HG03196 (cell line): ENCODE measurements at regions not wholly inside any gene's neighbourhood (a gene's known extent, or its start where the extent isn't known, plus 50 kb on each side); places are given as distances from the start of the nearest gene placed in this dataset.

Source experiments
- ATAC-seq: cut with Tn5 transposase; IDR thresholded peaks from one replicate; pipeline ENCODE4 v1.9.1; 2021; ENCODE audit not compliant: unreplicated experiment

DNA sequence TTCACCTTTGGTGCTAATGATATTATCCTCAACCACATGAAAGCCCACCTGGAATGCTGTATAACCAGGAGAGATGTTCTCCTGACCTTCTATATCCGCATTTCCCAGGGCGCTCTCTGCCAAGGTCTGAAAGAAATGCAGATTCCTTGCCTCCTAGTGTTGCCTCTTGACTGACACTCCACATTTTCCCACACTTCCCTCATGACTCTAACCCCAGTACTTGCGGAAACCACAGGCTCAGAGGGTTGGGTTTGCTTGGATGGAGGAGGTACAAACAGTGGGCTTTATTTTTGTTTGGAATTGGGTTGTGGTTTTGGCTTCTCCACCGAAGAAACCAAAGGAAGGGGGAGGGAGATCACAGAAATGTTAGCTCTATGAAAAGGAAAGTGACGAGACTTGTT lies 222.9 kb upstream of the CELF2 start:
- no peak for ATAC-seq

DNA sequence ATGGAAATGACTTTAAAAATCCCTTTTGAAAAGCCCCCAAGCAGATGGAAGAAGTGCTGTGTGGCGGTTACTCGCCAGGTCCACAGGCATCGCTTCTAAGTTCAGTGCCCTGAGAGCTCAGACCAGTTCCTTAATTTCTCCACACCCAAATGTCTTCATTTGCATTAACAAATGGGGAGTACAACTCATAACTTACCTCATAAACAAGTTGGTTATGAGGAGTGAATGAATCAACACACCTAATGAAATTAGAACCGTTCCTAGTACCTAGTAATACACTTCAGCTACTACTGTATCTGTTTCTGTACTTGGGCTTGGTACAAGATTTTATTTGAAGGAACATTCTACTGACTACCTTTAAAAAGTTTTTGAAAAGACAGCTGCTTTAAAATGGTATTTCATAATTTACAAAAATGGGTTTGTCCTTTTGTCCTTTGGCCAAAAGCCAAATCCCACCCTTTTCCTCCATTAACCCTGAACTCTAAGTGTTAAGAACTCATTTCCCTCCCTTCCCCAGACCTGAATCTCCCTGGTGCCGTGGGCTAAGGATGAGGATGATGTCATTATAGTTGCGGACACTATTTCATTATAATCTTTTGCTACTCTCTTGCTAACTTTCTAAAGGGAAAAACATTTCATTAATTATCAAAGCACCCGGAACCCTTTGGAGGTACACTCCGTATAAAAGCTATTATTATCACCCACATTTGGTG lies 221.5 kb upstream of the CELF2 start:
- no peak for ATAC-seq

DNA sequence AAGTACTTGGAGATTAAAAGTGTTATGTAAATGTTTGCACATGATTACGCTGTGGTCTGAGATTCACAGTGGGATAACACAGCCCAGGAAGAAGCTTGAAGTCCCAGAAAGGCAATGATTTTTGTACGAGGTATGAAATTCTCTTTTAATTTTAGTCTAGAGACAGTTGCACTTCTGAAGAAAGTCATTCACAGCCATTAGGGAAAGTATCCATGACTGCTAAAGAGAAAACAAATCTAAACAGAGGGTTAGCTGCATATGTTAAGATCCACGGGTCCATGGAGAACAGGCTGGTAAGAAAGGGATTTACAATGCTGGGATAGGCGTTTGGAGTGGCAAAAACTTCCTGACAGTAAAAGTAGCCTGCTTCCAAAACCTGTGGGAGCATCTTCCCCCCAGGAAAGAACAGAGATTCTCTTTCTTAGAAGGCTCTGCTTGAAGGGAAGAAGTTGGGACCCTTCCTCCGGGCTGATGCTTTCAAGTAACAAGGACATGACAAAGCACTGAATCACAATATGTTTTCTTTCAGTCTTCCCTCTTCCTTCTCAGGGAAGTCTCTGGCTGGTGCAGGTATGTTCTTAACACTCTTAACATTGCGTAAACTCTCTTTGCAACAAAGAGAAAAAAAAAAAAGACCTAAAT lies 220.8 kb upstream of the CELF2 start:
- ATAC-seq: no peak

DNA sequence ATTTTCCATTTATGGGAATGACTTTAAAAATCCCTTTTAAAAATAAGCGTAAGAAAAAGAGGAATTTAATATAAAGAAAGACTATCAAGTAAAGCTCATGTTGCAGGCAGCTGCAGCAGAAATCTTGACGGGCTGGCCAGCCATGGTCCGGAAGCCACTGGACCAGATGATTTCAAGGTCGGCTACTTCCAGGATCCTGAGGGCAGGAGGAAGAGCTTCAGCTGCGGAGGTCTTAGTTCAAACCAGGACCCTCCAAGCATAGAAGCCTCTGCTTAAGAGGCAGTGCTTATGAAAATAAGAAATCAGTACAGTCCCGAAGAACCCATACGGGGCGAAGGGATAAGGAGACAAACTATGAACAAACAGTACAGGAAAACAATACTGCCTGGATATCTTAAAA lies 220.2 kb upstream of the CELF2 start:
- ATAC-seq: no peak

DNA sequence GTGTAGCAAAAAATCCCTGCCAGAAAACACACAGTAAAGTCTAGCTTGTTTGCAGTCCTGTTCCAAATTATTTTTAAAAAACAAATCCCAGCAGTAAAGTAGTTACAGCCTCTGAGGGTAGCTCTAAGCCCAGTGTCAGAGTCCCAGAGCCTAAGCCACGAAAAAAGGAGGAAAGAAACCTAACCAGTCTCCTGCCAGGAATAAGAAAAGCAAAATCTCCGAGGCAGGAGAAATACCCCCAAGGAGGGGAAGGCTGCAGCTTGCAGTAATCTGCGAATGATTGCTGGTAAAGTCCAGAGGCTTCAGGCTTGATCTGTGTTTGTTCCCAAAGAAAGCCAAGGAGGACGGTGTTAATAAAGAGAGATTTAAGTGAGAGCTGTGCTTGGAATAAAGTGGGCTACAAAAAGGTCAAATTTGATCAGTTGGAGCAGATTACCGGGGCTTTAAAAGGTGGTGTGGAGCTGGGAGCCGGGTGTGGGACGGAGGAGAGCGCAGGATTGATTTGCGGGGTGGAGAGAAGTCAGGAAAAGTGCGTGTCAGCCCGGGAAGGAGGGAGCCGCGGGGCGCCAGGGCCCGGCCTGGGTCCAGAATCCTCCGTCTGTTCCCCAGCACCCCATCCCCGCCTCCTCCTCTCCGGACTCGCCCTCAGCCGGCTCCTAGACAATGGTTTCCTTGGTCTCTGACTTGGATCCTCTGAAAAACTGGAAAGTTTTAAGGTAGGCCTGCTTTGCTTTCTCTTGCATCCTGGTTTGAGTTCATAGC lies 219.4 kb upstream of the CELF2 start:
- ATAC-seq: no peak

DNA sequence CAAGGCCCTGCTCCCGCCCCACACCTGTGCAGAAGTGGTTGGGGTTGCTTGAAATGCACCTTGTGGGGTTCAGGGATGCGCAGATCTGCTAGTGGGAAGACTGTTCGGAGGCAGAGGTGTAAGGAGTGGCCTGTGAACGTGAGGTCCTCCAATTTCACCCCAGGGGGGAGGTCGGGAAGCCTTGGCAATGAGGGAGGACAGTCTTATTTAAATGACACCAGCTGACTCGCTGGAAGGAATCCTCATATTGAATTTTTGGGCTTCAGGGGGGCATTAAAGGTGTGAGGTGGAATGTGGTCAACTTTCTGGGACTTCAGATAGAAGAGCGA lies 218.8 kb upstream of the CELF2 start:
- ATAC-seq: no peak

DNA sequence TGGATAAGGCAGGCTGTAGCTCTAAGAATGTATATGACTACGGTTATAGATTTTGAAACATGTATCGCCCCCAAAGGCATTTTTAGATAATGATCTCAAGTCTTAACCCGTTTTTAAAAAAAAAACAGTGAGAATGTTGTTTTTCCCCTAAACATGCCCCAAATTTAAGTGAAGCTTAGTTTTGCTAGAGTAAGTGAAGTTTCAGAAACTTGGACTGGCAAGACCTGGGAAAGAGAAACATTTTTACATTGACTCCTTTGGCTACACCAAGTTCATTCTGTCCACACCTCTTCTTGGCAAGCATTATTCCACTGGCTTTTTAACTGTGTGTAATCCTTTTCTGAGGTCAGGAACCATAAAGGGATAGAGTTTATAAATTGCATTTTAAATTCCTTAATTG lies 216.7 kb upstream of the CELF2 start:
- no peak for ATAC-seq

DNA sequence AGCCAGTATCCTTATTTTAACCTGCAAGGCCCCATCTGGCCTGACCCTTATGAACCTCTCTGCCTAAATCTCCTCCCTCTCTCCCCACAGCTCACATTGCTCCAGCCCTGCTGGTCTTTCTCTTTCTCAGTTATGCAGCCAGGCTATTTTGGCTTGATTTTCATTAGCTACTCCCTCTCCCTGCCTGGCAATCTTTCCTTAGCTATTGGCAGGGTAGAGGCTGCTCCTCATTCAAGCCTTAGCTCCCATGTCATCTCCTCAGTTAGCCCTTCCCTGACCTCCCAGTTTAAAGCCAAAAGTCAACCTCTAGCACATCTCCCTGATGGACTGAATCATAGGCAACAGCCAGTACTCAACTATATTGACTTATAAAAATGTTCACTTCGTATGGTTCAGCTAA lies 214.4 kb upstream of the CELF2 start:
- ATAC-seq: no peak

DNA sequence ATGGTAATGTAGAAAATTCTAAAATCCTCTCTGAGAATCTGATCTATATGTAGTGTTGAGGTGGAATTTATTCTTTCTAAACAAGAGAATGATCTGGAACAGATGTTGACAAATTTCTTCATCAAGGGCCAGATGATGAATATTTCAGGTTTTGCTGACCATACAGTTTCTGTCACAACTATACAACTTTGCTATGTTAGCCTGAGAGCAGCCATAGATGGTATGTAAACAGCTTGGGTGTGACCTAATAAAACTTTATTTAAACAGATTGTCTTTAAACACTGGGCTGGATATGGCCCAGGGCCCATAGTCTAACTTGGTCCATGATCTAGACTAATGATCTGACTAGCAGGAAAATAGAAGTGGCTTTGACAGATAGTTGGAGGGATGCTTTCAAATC lies 213.6 kb upstream of the CELF2 start:
- ATAC-seq: no peak

DNA sequence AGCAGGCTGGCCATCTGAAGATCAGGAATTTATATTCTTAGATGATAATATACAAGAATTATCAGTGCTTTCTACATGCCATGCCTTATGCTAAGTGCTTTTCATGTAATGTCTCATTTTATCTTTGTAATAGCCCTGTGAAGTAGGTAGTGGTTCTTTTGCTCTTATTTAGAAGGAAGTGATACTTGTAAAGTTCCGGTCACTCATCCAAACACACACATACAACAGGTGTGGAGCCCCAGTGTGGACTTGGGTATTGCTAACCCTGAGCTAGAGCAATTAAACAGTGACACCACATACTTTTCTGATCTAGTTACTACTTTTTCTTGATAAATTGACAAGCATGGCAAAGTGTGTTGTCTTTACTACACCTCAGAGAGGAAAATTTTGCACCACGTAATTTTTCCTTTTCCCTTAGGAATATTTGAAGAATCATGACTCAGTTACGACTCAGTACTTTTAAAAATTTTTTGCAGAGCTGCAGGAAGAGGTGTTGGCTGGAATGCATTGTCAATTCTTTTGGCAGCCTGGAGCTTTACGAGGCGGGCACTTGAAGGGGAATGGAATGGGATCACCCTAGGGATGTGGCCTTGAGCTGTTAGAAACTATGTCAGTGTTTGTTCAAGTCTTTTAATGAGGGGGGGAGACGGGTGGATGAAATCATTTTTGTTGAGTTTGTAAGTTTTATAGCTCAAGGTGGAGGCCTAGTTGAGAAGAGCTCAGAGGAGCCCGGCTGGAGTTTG lies 212.5 kb upstream of the CELF2 start:
- ATAC-seq: no peak

DNA sequence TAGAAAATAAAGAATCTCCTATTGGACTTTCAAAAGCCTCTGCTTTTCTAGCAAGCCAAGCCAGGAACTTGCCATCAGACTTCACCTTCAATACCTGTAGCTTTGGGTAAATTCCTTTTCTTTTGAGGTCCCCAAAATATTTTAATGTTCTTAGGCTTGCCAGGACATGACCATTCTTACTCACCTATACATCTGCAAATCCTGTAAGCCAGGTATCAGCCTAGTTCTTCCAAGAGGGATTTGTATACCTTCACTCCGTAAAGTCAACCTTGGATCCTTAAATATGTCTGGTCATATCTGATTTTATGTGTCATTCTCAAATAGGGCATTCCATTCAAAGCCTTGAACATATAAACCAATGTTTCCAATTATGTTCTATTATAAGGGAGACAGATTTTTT lies 210.6 kb upstream of the CELF2 start:
- no peak for ATAC-seq

DNA sequence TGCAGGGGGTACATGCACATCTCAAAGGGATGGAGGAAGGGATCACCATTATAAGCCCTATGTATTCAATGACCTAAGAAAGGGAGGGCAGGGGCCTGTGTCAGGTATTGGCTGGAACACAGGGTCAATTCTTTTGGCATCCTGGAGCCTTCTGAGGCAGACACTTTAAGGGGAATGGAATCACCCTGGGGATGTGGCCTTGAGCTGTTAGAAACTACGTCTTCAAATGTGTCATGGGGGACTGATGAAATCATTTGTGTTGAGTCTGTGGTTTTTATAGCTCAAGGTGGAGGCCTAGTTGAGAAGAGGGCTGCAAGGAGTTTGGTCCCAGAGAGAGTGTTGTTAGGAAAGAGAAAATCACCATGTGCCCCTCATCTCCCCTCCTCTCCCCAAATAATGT lies 206.1 kb upstream of the CELF2 start:
- no peak for ATAC-seq

DNA sequence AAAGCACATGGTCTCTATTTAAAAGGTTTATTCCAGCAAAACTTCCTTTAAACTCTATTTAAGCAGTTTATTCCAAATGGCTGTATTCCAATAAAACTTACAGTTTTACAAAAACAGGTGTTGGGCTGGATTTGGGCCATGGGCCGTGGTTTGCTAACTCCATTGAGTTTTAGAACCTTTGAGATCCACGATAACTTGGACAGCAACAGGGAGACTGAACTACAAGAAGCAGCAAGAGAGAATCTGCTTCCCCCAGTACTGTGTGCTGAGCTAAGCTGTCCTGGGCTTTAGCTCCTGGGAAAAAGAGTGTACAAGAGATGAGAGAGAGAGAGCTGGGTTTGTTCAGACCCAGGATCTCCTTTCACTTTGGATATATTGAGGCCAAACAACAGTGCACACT lies 204.0 kb upstream of the CELF2 start:
- ATAC-seq: no peak

DNA sequence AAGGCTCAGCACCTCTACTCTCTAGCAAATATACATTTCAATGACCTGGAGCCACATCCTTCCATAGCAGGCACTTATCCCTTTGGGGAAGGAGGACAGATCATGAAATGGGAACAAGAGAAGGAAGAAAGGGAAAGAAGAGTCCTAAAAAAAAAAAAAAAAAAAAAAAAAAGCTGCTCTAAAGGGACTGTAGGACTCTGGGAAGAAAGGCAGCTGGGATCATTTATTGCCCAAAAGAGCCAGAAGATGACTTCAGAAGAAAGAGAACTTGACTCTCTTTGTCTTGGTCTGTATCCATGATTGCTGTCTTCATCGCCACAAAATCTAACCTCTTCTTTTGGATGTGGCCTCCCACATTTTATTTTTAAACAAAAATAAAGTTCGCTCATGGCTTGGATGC lies 203.6 kb upstream of the CELF2 start:
- ATAC-seq: no peak

DNA sequence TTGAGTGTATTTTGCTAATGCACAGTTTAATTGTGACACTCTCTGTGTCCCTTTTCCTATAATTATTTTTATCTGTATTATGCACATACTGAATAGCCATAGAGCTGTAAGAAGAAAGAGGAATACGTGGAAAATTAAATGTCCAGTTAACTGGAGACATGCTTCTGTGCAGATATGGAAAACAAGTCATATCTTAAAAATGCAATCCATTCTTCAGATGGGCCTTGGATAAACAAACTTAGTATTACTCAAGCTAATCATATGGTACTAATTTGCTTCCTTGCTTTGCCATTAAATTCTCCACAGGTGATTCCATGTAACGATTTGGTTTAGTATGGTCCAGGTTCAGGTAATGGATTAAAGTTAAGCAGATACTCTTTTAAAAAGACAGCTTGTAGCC lies 201.2 kb upstream of the CELF2 start:
- ATAC-seq: no peak

DNA sequence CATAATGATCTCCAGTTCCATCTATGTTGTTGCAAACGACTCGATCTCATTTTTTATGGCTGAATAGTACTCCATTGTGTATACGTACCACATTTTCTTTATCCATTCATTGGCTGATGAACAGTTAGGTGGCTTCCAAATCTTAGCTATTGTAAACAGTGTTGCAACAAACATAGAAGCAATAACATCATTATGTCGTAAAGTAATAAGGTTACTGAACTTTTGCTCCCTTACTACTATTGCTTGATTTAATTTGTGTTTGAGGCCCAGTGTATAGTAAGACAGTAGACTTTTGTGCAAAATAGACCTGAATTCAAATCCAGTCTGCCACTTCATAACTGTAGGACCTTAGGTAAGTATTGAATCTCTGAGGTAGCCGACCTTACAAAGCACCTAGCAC lies 200.1 kb upstream of the CELF2 start:
- ATAC-seq: no peak

DNA sequence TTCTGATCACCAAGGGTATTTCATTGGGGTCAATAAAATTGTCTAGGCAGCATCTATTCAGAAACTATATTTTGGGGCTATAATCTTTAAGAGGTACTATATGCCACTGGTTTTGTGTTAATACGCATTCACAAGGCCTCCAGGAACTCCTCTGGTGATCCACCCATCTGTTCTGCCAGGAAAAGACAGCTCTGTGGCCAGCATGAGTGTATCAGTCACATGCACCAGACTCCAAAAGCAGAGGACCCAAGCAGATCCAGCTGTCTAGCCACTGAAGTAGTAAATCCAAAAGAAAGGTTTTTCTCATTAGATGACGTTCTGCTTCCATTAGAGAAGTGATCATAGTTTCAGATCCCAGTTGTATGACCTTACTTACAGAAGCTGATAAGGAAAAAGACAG lies 199.6 kb upstream of the CELF2 start:
- no peak for ATAC-seq

DNA sequence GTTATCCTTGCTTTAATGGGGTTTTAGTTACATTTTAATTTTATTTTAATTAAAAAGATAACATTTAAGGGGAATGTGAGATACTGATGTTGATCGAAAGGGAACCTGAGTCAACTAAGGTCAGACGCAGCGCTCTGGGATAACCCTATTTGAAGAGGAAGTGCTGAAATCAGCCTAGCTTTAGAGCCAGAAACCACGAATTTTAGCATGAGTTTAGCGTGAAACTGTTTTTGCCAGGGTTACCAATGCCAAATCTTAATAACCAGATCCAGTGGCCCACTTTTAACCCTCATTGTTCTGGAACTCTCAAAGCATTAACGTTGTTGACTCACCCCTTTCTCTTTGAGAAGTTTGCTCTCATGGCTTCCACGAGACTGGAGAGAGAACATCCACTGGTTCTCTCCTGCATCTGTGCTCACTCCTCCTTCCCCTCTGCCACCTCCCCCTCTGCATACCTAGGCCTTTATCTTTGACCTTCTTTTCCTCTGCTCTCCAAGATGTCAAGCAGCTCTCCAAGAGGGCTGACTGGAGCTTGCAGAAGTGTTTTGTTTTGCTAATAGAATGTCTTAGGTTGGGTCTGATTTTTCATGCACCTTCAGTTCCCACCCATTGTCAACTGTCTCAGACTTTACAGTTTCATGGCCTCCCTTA lies 198.3 kb upstream of the CELF2 start:
- ATAC-seq: no peak

DNA sequence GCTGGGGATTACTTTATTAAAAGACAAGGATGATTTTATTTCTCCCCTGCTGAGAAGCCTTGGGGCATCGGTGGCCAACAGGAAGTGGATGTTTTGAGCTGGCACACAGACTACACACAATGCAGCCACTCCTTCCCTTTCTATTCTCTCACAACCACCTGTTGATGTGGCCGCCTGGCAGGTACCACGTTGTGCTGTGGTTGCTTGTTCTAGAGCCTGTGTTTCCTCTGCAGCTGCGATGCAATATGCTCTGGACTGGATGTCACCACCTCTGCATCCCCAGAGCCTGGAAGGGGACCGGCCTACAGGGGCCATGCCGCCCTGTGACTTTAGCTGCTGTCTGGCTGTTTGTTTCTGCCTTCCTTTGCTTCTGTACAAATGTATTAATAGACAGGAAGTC lies 195.7 kb upstream of the CELF2 start:
- no peak for ATAC-seq

DNA sequence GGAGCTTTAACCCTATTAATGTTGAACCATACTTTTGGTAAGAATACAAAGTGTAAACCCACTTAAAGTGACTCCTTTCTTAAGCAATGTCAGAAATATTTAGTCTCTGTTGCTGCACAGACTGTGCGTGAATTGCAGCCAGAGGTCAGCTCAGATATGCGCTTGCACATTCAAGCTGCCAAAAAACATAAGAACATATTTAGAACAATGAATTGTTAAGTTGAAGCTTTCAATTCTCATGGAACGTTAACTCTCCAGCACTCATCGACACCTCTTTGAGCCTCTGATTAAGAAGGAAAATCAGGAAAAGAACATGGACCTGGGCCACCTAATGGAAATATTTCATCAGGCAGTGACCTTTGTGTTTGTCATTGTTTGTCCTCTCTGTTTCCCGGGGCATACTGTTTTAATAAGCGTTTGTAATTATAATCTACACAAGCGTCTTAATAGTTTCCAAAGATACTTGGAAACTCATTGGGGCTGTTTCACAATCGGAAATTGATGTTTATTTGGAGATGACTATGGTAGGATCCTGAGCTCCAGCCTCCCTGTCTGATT lies 193.0 kb upstream of the CELF2 start:
- ATAC-seq: no peak

DNA sequence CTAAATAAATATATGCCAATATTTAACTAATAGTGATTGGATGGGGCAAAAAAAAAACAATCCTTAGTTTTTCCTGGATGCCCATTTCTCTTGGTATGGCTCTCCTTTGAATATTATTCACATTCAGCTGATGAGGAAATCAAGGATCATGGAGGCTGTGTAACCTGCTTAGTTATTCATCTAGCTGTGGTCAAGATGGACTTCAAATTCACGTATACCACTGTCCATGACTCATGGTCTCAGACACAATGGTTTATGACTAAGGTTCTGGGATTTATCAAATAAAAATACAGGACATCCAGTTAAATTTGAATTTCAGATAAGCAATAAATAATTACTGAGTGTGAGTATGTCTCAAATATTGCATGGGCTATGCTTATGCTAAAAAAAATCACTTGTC lies 191.5 kb upstream of the CELF2 start:
- no peak for ATAC-seq
